Retinal pigment epithelial cell (primary cell): ENCODE measurements at regions not wholly inside any gene's neighbourhood (a gene's known extent, or its start where the extent isn't known, plus 50 kb on each side); places are given as distances from the start of the nearest gene placed in this dataset.
"Not testable (repeated sequence)": the region's sequence is repeated elsewhere in the genome, so short reads cannot be mapped to it uniquely, and the experiment has no call there.

ENCODE experiments used
- DNase-seq: peaks from one replicate; pipeline ENCODE4 v3.0.0-alpha.2; 2010; ENCODE audit warnings: low read depth
- H3K4me3 ChIP-seq: 2 replicates; pipeline ENCODE4 v1.5.1; 2011; ENCODE audit warnings: mild to moderate bottlenecking, low read length, control low read depth, moderate library complexity
- TF ChIP-seq, protein P1 (sequence below): conservative IDR thresholded peaks from 2 replicates; pipeline ENCODE4 v1.5.1; 2011; ENCODE audit warnings: low read depth, low read length, control low read depth, inconsistent platforms

- no peak for DNase-seq
- no peak overlapping the region for H3K4me3 ChIP-seq
- TF ChIP-seq, protein P1, sequence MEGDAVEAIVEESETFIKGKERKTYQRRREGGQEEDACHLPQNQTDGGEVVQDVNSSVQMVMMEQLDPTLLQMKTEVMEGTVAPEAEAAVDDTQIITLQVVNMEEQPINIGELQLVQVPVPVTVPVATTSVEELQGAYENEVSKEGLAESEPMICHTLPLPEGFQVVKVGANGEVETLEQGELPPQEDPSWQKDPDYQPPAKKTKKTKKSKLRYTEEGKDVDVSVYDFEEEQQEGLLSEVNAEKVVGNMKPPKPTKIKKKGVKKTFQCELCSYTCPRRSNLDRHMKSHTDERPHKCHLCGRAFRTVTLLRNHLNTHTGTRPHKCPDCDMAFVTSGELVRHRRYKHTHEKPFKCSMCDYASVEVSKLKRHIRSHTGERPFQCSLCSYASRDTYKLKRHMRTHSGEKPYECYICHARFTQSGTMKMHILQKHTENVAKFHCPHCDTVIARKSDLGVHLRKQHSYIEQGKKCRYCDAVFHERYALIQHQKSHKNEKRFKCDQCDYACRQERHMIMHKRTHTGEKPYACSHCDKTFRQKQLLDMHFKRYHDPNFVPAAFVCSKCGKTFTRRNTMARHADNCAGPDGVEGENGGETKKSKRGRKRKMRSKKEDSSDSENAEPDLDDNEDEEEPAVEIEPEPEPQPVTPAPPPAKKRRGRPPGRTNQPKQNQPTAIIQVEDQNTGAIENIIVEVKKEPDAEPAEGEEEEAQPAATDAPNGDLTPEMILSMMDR, result no peak
Measured at GRCh38 chr3:106108925-106109324, 240.1 kb upstream of the CBLB start.

- not testable (repeated sequence) for H3K4me3 ChIP-seq, DNase-seq
Measured at GRCh38 chr3:106112561-106112960, 243.7 kb upstream of the CBLB start.

- TF ChIP-seq, protein P1, result no peak
- DNase-seq, result no peak
Measured at GRCh38 chr3:106113747-106114146, 244.9 kb upstream of the CBLB start.

GRCh38 chr3:106114220-106114619 is 245.4 kb upstream of the CBLB start:
- no peak for DNase-seq
- H3K4me3 ChIP-seq, result no peak overlapping the region
- TF ChIP-seq, protein P1, result no peak

More at GRCh38 chr3:106113747-106114146, 244.9 kb upstream of the CBLB start:
- no peak overlapping the region for H3K4me3 ChIP-seq

- DNase-seq, result no peak
- TF ChIP-seq, protein P1, result no peak
Measured at GRCh38 chr3:106114848-106115247, 246.0 kb upstream of the CBLB start.

GRCh38 chr3:106115557-106115956 is 246.7 kb upstream of the CBLB start:
- TF ChIP-seq, protein P1, result no peak
- H3K4me3 ChIP-seq, result no peak overlapping the region
- DNase-seq, result no peak

More at GRCh38 chr3:106114848-106115247, 246.0 kb upstream of the CBLB start:
- H3K4me3 ChIP-seq, result no peak overlapping the region

DNA sequence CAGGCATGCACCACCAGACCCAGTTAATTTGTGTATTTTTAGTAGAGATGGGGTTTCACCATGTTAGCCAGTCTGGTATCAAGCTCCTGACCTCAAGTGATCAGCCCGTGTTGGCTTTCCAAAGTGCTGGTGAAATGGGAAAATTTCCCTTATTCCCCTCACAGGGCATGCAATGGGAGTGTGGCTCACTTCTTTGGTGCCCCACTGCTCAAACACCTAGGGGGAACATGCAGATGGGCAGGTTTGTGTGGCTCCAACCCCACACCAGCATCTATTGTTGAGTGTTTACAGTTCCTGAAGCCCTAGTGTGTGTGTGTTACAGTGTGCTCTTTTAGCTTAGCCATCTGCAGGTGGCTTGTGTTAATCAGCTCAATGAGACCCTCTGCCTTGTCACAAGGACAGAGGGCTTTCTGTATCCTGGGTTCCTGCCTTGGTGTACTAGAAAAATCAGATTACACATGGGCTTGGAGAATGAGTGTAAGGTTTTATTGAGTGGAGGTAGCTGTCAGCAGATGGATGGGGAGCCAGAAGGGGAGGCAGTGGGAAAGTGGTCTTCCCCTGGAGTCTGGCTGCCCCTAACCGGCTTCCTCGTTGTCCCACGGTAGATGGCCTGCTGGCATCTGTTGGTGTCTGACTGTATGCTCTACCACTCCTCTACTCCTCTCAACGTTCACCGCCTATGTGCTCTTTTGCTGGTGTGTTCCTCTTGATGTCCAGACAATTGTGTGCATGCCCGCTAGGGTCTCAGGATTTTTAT is 248.1 kb upstream of the CBLB start:
- TF ChIP-seq, protein P1, result no peak

DNA sequence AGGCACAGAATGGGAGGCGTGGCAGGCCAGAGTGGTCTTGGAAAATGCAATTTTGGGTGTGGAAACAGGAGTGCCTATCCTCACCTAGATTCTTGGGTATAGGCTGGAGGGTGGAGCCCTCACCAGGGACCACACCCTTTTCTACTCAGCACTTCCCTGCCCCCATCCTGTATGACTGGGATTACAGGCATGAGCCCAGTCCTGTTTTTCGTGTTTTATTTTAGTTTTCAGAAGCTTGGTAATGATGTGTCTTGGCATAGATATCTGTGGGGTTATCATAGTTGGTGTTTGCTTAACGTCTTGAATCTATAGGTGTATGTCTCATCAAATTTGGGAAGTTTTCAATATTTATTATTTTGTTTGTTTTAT is 248.7 kb upstream of the CBLB start:
- DNase-seq, result no peak
- no peak overlapping the region for H3K4me3 ChIP-seq
- TF ChIP-seq, protein P1, result no peak

More for the DNA sequence above, 248.1 kb upstream of the CBLB start:
- no peak overlapping the region for H3K4me3 ChIP-seq
- DNase-seq, result no peak
